ENCODE measurements at regions not wholly inside any gene's neighbourhood (a gene's known extent, or its start where the extent isn't known, plus 50 kb on each side); places are given as distances from the start of the nearest gene placed in this dataset.

GRCh38 chr15:69624155-69624520, 171.5 kb downstream of the RPLP1 start:
- TF ChIP-seq CTCF (IDR thresholded peaks at IDR 0.05), result no peak
- TF ChIP-seq EP300 (IDR thresholded peaks at IDR 0.05), result no peak
